Keratinocyte (primary cell): ENCODE measurements at regions not wholly inside any gene's neighbourhood (a gene's known extent, or its start where the extent isn't known, plus 50 kb on each side); places are given as distances from the start of the nearest gene placed in this dataset.

Experiments
- DNase-seq: peaks from one replicate; pipeline ENCODE4 v3.0.0-alpha.2; 2011; ENCODE audit warnings: low read depth, missing footprints, low spot score
- FAIRE-seq: peaks from 2 replicates; lab custom pipeline; 2011; peaks lifted over from hg19 to GRCh38; lab: Jason Lieb, UNC
- H2AFZ ChIP-seq: 2 replicates; pipeline ENCODE4 v1.6.0; 2012; ENCODE audit warnings: low read length, control low read depth, inconsistent platforms; ENCODE audit not compliant: control insufficient read depth
- H3K27ac ChIP-seq: 2 replicates; pipeline ENCODE4 v1.5.1; 2011; ENCODE audit warnings: low read length; ENCODE audit not compliant: control insufficient read depth, insufficient read depth
- H3K27me3 ChIP-seq: 3 replicates; pipeline ENCODE4 v1.6.0; 2011; ENCODE audit warnings: low read length; ENCODE audit not compliant: control insufficient read depth, insufficient read depth; ENCODE audit errors: extremely low read depth
- H3K36me3 ChIP-seq, 2 experiments: 2 replicates in 1 of 2; 3 replicates in 1 of 2; pipeline ENCODE4 v1.5.1; 2011; ENCODE audit warnings: low read length in 2 of 2, mild to moderate bottlenecking in 1 of 2; ENCODE audit not compliant: control insufficient read depth in 2 of 2, insufficient read depth in 2 of 2; ENCODE audit errors: extremely low read depth in 1 of 2
- H3K4me1 ChIP-seq: 3 replicates; pipeline ENCODE4 v1.5.1; 2011; ENCODE audit warnings: low read length; ENCODE audit not compliant: control insufficient read depth, insufficient read depth; ENCODE audit errors: extremely low read depth
- H3K4me2 ChIP-seq: 3 replicates; pipeline ENCODE4 v1.6.0; 2011; ENCODE audit warnings: low read depth, low read length; ENCODE audit not compliant: control insufficient read depth, insufficient read depth; ENCODE audit errors: extremely low read depth
- H3K4me3 ChIP-seq, 3 experiments: fragments of 200-600 bp in 1 of 3; sonication (generic) in 1 of 3; 2 replicates in 2 of 3; 3 replicates in 1 of 3; pipeline ENCODE4 v1.5.1; 2011 to 2016; ENCODE audit warnings: low read length in 3 of 3, mild to moderate bottlenecking in 3 of 3, control low read depth in 2 of 3, inconsistent platforms in 1 of 3, low read depth in 1 of 3, mixed read lengths in 1 of 3, mixed run types in 1 of 3, moderate library complexity in 1 of 3; ENCODE audit not compliant: control insufficient read depth in 2 of 3, insufficient read depth in 2 of 3; ENCODE audit errors: extremely low read depth in 1 of 3
- H3K79me2 ChIP-seq: 2 replicates; pipeline ENCODE4 v1.6.0; 2012; ENCODE audit warnings: low read length; ENCODE audit not compliant: control insufficient read depth, insufficient read depth
- H3K9ac ChIP-seq: 3 replicates; pipeline ENCODE4 v1.6.0; 2011; ENCODE audit warnings: low read length; ENCODE audit not compliant: control insufficient read depth, insufficient read depth; ENCODE audit errors: extremely low read depth
- H3K9me1 ChIP-seq: 3 replicates; pipeline ENCODE4 v1.6.0; 2011; ENCODE audit warnings: low read length; ENCODE audit not compliant: control insufficient read depth, insufficient read depth; ENCODE audit errors: extremely low read depth
- H3K9me3 ChIP-seq: 2 replicates; pipeline ENCODE4 v1.5.1; 2012; ENCODE audit warnings: low read depth, low read length; ENCODE audit not compliant: control insufficient read depth
- H4K20me1 ChIP-seq: 3 replicates; pipeline ENCODE4 v1.6.0; 2011; ENCODE audit warnings: low read length; ENCODE audit not compliant: control insufficient read depth, insufficient read depth; ENCODE audit errors: extremely low read depth
- EZH2 ChIP-seq: IDR thresholded peaks from one replicate; pipeline ENCODE4 v1.6.1; 2012; ENCODE audit warnings: inconsistent platforms, mild to moderate bottlenecking, low read length, moderate library complexity
- dilution Hi-C: fragments of 300-500 bp; cut with MboI; formaldehyde crosslinking; loops from one replicate; pipeline ENCODE4 v1.7.0; 2020; ENCODE audit warnings: low sequenced_read_pairs; ENCODE audit not compliant: extremely low pct_ligation_motif_present
- TF ChIP-seq, protein P1 (sequence below), 3 experiments: IDR thresholded peaks in 1 of 3; conservative IDR thresholded peaks in 1 of 3; optimal IDR thresholded peaks in 1 of 3; 2 replicates in 2 of 3; 3 replicates in 1 of 3; pipeline versions ENCODE3 to v1.5.1; 2011; ENCODE audit warnings: low read length in 3 of 3, mild to moderate bottlenecking in 3 of 3, moderate library complexity in 2 of 3, control low read depth in 1 of 3, inconsistent platforms in 1 of 3; ENCODE audit not compliant: insufficient read depth in 2 of 3; ENCODE audit errors: extremely low read depth in 1 of 3

DNA sequence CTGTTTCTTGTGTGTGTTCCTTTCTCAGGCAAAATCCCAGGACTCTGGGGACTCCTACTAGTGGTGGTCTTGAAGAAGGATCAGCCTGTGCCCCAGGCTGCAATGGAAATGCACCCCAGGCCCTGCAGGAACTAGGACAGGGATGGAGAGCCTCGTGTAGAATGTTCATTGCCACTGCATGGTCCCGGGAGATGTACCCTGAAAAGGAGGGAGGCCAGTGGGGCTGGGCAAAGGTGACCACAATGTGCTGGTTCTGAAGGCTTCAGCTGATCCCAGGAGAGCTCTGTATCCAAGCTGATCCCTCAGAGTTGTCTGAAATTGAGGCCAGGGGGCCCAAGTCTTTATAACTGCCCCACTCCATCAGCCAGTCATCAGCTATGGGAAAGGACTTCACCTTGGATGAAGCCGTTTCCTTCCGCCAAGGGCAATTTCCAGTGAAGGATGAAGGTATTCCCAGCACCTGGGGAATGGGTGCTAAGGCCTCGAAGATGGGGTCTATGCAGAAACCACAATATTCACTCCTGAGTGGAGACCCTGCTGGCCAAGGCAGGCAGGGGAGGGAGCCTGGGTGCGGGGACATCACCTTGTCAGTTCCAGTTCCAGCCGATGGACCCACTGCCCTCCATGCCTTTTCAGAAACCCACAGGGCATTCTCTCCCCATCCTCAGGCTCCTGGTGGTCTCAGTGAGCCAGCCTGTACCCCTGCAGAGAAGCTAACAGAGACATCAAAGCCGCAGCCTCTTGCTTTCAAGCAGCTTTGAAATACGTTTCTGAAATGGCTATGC lies 59.9 kb upstream of the CDH5 start:
- no peak for DNase-seq
- H3K9ac ChIP-seq = no peak overlapping the region
- H3K4me2 ChIP-seq = no peak overlapping the region
- TF ChIP-seq EZH2 = no peak
- TF ChIP-seq, protein P1, sequence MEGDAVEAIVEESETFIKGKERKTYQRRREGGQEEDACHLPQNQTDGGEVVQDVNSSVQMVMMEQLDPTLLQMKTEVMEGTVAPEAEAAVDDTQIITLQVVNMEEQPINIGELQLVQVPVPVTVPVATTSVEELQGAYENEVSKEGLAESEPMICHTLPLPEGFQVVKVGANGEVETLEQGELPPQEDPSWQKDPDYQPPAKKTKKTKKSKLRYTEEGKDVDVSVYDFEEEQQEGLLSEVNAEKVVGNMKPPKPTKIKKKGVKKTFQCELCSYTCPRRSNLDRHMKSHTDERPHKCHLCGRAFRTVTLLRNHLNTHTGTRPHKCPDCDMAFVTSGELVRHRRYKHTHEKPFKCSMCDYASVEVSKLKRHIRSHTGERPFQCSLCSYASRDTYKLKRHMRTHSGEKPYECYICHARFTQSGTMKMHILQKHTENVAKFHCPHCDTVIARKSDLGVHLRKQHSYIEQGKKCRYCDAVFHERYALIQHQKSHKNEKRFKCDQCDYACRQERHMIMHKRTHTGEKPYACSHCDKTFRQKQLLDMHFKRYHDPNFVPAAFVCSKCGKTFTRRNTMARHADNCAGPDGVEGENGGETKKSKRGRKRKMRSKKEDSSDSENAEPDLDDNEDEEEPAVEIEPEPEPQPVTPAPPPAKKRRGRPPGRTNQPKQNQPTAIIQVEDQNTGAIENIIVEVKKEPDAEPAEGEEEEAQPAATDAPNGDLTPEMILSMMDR (optimal IDR thresholded peaks at IDR 0.05 in 1 of 3, IDR thresholded peaks at IDR 0.05 in 1 of 3, conservative IDR thresholded peaks at IDR 0.05 in 1 of 3; ENCODE audit: extremely low read depth in 1 of 3, insufficient read depth in 2 of 3, low read length in 3 of 3) = no peak
- dilution Hi-C loops = no loop called here
- no peaks in the 10 kb centered on the region for H3K79me2 ChIP-seq
- H3K36me3 ChIP-seq = no peaks in the 10 kb centered on the region
- FAIRE-seq = no peak
- peaks cover 11% of the 10 kb centered on the region for H3K27me3 ChIP-seq
- no peaks in the 10 kb centered on the region for H3K4me1 ChIP-seq
- H4K20me1 ChIP-seq = no peaks in the 10 kb centered on the region
- H3K27ac ChIP-seq = no peak overlapping the region
- H3K9me1 ChIP-seq = no peaks in the 10 kb centered on the region
- H3K9me3 ChIP-seq = no peaks in the 10 kb centered on the region
- no peak overlapping the region for H2AFZ ChIP-seq
- H3K4me3 ChIP-seq = no peak overlapping the region

DNA sequence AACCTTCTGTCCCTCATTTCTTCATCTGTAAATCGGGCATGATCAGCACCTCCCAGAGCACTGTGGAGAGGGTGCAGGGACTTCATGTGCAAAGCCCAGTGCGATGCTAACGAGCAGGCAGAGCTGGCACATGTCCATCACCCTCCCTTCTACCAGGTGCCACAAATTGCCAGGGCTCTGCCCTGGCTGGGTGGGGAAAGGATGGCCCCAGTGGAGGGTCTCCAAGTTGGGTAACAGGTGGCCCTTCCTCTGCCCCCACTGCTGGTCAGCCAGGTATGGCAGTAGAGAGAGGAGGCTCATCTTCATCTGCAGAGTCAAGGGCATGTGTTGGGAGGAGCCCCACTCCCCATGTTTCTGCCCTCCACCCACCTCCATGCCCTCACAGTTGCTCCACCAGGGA lies 61.5 kb upstream of the CDH5 start:
- no peak overlapping the region for H3K27ac ChIP-seq
- no peak overlapping the region for H3K4me3 ChIP-seq
- peaks cover 11% of the 10 kb centered on the region for H3K27me3 ChIP-seq
- no peaks in the 10 kb centered on the region for H3K9me3 ChIP-seq
- H3K4me1 ChIP-seq = no peaks in the 10 kb centered on the region
- no peaks in the 10 kb centered on the region for H4K20me1 ChIP-seq
- no peak overlapping the region for H2AFZ ChIP-seq
- TF ChIP-seq EZH2 = no peak
- TF ChIP-seq, protein P1 (optimal IDR thresholded peaks at IDR 0.05 in 1 of 3, IDR thresholded peaks at IDR 0.05 in 1 of 3, conservative IDR thresholded peaks at IDR 0.05 in 1 of 3; ENCODE audit: extremely low read depth in 1 of 3, insufficient read depth in 2 of 3, low read length in 3 of 3) = no peak
- no peaks in the 10 kb centered on the region for H3K79me2 ChIP-seq
- dilution Hi-C loops = no loop called here
- DNase-seq (no peak), FAIRE-seq (no peak)
- no peak overlapping the region for H3K4me2 ChIP-seq
- H3K9me1 ChIP-seq = no peaks in the 10 kb centered on the region
- no peak overlapping the region for H3K9ac ChIP-seq
- H3K36me3 ChIP-seq = no peaks in the 10 kb centered on the region
